ENCODE measurements at regions not wholly inside any gene's neighbourhood (a gene's known extent, or its start where the extent isn't known, plus 50 kb on each side); places are given as distances from the start of the nearest gene placed in this dataset.
"Not testable (repeated sequence)": the region's sequence is repeated elsewhere in the genome, so short reads cannot be mapped to it uniquely, and the experiment has no call there.

GRCh38 chr11:106520146-106520912 lies 442.9 kb downstream of the AASDHPPT start:
- DNase-seq = no peak

GRCh38 chr11:106520920-106521319 lies 443.5 kb downstream of the AASDHPPT start:
- DNase-seq = no peak

GRCh38 chr11:106523171-106523570 lies 445.7 kb downstream of the AASDHPPT start:
- peak; percentile 1 for DNase-seq

- DNase-seq = no peak
Observed at GRCh38 chr11:106523921-106524320, 446.5 kb downstream of the AASDHPPT start.

GRCh38 chr11:106524436-106524835 lies 447.0 kb downstream of the AASDHPPT start:
- peak; percentile 2 for DNase-seq

DNA sequence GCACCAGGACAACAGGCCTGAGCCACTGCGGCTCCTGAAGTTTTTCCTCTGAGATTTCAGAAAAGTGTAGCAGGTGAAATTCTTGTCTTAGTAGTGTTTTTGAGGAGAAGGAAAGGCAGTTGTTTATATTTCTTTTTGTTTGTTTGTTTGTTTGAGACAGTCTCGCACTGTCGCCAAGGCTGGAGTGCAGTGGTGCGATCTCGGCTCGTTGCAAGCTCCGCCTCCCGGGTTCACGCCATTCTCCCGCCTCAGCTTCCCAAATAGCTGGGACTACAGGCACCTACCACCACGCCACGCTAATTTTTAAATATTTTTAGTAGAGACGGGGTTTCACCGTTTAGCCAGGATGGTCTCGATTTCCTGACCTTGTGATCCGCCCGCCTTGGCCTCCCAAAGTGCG lies 454.2 kb downstream of the AASDHPPT start:
- not testable (repeated sequence) for DNase-seq

GRCh38 chr11:106533046-106533445 lies 455.6 kb downstream of the AASDHPPT start:
- no peak for DNase-seq

GRCh38 chr11:106540001-106540400 lies 462.5 kb downstream of the AASDHPPT start:
- no peak for DNase-seq

- DNase-seq = no peak
Observed at GRCh38 chr11:106548406-106548805, 469.9 kb downstream of the GUCY1A2 start.

- no peak for DNase-seq
Observed at GRCh38 chr11:106551744-106552673, 466.3 kb downstream of the GUCY1A2 start.

DNA sequence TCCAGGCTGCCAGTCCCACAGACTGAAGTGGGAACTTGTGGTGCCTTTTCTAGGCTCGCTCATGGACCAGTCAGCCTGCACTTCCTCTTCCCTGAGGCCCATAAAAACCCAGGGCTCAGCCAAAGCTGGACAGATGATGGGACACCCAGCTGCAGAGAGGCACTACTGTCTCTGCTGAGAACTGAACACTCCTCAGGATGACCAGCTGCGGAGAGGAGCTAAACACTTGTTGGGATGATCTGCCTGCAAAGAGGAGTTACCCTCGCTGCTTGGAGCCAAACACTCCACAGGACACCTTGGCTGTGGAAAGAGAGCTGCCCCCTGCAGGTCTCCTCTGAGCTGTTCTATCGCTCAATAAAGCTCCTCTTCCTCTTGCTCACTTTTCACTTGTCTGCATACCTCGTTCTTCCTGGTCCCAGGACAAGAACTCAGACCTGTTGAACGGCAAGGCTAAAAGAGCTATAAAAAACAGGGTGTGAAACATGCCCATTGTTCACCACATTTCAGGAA lies 465.5 kb downstream of the GUCY1A2 start:
- DNase-seq = no peak

GRCh38 chr11:106553304-106553703 lies 465.0 kb downstream of the GUCY1A2 start:
- no peak for DNase-seq

DNA sequence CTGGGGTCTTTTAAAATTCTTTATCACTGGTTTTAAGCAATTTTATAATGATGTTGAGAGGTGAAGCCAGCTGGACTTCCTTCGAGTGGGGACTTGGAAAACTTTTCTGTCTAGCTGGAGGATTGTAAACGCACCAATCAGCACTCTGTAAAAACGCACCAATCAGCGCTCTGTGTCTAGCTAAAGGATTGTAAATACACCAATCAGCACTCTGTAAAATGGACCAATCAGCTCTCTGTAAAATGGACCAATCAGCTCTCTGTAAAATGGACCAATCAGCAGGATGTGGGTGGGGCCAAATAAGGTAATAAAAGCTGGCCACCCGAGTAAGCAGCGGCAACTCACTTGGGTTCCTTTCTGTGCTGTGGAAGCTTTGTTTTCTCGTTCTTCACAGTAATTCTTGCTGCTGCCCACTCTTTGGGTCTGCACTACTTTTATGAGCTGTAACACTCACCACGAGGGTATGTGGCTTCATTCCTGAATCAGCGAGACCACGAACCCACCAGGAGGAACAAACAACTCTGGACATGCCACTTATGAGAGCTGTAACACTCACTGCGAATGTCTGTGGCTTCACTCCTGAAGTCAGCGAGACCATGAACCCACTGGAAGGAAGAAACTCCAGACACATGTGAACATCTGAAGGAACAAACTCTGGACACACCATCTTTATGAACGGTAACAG lies 462.6 kb downstream of the GUCY1A2 start:
- not testable (repeated sequence) for DNase-seq

DNA sequence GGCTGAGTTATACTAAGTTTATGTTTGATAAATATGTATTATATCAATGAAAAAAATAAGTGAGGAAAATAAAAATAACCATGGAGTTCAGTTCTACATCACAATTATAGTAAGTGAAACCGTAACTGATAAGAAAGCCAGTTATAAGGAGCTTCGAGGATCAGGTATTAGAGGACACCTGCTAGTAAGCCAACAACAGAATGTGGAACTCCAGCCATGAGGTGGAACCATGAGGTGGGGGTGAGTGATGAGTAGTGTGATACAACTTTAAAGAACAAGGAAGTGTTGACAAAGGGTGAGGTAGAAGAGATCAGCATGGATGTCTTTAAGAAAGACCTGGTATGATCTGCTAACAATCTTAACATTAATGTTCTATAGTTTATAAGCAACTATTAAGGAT lies 452.9 kb downstream of the GUCY1A2 start:
- DNase-seq = no peak

DNA sequence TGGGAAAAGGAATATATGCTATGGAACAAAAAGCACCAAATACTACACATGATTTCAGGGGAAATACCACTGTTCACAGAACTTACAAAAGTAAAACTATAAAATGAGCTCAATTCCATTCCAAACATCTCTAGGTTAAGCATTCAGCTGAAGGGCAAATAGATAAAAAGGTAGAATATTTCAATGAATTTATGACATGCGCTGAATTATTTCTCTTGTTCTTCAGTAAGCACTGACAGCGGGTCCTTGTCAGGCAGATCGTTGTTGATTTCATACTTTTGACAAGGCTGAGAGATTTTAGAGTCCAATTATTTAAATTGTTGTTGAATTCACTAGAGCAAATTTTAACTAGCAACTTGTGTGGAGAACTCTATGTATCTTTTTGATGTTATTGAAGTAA lies 449.6 kb downstream of the GUCY1A2 start:
- DNase-seq = no peak

DNA sequence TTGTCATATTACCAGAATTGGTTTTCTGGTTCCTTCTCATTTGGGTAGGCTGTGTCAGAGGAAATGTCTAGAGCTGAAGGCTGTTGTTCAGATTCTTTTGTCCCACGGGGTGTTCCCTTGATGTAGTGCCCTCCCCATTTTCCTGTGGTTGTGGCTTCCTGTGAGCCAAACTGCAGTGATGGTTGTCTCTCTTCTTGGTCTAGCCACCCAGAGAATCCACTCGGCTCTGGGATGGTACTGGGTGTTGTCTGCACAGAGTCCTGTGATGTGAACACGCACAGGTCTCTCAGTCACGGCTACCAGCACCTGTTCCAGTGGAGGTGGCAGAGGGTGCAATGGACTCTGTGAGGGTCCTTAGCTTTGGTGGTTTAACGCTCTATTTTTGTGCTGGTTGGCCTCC lies 440.9 kb downstream of the GUCY1A2 start:
- not testable (repeated sequence) for DNase-seq

- DNase-seq = no peak
Observed at GRCh38 chr11:106581399-106581798, 436.9 kb downstream of the GUCY1A2 start.

- no peak for DNase-seq
Observed at GRCh38 chr11:106585061-106585460, 433.2 kb downstream of the GUCY1A2 start.

- no peak for DNase-seq
Observed at GRCh38 chr11:106594751-106595351, 423.4 kb downstream of the GUCY1A2 start.

DNA sequence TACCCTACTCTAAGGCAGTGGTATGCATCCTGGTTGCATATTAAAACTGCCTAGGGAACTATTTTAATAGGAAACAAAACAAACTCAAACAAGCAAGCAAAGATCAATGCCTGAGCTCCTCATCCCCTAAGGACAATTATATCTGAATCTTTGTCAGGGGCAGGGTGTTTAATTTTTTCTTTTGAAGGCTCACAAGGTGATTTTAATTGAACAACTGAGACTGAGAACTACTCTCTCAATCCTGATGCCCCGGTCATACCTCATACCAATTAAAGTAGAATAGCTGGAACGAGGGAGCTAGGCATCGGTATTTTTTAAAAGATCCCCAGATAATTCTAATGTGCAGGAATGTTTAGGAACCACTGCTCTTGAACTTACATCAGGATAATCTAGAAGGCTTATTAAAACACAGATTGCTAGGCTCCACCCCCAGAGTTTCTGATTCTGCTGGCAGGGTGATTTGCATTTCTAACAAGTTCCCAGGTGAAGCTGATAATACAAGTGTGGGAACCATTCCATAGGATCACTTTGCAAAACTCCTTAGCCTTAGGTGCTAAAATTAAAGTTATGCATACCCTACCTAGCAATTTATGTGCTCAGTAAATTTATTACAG lies 416.5 kb downstream of the GUCY1A2 start:
- DNase-seq = no peak

DNA sequence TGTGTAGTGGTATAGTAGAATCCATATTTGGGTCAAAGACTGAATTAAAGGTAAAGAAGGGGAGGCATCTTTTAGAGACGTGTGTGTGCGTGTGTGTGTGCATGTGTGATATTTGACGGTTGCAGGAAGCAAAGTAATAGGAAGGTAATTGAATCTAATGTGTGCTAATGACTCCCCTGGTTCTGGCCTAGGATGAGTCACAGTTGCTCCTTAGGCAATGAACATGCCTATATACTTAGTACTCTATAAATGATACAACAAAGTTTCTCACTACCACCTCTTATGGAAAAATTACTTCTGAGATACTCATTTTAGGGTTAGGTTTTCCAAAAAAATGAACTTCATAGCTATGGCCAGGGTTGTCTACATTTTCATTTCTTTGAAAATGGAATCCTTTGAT lies 409.6 kb downstream of the GUCY1A2 start:
- no peak for DNase-seq

DNA sequence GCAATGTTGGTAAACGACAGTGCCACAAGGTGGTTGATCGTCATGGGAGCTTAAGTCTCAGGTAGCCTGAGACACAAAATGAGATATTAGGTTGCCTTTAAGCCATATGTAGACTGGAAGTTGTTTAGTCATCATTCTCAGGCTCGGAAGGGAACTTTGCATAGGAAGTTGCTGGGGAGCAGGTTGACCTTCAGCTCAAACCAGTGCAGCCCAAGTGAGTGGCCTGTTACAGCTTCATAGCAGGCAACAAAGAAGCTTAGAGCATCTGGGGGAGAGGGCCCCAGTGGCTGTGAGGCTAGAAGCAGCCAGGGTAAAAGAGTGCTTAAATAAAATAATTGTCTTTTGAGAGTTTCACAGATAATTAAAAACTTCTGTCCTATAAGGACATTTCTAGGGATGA lies 404.0 kb downstream of the GUCY1A2 start:
- no peak for DNase-seq
